GM21529 (cell line): ENCODE measurements at regions not wholly inside any gene's neighbourhood (a gene's known extent, or its start where the extent isn't known, plus 50 kb on each side); places are given as distances from the start of the nearest gene placed in this dataset.

ENCODE experiments used
- ATAC-seq: cut with Tn5 transposase; IDR thresholded peaks from one replicate; pipeline ENCODE4 v1.9.1; 2021; ENCODE audit not compliant: unreplicated experiment

GRCh38 chr20:16944745-16945144, 196.6 kb downstream of the OTOR start:
- ATAC-seq, result no peak

DNA sequence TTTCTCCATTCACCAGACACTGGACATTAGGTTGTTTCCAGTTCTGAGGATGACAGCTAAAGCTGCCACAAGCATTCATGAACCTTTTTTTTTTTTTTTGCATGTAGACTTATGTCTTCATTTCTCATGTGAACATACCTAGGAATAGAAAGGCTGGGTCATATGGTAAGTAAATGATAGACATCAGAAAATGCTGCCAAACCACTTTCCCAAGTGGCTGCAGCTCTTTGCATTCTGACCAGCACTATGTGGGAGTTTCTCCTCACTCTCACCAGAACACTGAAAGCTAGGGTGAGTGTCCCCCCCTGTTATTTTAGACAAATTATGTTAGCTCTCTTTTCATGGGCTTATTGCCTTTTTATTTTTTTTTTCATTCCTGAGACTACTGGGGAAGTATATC, 197.5 kb downstream of the OTOR start:
- ATAC-seq, result no peak

DNA sequence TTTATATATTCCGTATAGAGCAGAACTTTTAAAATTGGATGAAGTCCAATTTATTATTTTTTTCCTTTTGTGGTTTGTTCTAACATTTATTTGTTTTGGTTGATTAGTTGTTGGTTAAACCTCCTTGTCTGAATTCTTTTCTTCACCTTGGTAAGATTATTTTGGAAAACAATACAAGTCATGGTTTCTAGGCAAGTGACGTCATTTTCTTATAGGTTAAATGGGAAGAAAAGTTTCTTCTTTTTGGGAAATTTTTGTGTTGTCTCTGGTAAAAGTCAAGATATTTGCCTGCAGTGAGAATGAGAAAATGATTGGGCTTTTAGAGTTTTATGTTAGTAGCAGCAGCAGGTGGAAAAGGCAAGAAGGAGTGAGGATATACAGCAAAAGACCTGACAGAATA, 197.9 kb downstream of the OTOR start:
- no peak for ATAC-seq

- no peak for ATAC-seq
These were observed 199.3 kb downstream of the OTOR start for GRCh38 chr20:16947479-16947878.

GRCh38 chr20:16951876-16952275, 203.7 kb downstream of the OTOR start:
- ATAC-seq, result no peak

DNA sequence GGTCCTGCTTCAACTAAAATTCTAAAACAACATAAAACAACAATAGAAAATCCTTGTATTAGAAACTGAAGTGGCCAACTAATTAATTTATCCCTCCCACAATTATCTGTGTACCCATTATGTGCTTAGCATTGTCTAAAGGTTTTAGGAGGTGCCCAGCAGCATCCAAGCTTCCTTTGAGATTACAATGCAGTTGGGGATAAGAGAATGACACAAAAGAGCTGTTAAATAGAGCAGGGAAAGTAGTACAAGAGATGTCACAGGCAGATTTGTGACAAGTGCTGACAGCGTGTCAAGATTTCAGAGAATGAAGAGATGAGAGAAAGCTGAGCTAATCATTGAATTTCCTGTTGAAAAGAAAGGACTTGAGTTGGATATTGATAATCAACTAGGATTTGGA, 204.8 kb downstream of the OTOR start:
- ATAC-seq, result no peak

DNA sequence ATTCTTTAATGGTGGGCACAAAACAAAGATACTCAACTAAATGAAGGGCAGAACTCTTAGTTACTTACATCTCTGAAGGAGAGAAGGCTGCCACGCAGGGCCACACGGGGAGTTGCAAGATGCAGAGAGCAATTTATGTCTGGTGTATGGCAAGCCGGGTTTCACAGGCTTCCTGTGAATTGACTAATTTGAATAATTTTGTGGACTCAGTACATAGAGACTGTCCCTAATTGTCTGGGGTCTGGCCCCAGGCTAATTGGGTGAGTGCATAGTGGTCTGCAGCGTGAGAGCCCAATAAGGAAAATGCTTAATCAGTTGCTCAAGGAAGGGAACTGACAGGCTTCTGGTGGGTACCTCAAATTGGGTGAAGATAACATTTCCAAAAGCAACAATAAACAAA, 205.7 kb downstream of the OTOR start:
- ATAC-seq, result no peak

- no peak for ATAC-seq
These were observed 207.3 kb downstream of the OTOR start for GRCh38 chr20:16955462-16955861.

DNA sequence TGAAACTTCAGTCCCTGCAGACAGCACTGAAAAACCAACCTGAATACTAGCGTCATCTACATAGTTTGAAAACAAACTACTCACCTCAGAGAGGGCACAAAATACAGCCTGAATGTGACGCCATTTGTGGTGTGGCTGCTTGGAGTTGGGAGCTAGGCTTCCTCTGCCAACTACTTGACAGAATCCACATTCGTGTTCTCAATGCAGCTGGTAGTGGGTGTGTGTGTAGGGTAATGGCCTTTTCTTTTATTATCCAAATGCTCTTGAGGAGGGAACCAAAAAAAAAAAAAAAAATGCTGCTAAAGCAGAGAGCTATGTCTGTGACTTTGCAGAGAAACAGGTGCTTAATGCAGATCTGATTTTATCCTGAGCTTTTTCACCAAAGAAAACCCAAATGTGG, 207.8 kb downstream of the OTOR start:
- ATAC-seq, result no peak

GRCh38 chr20:16965401-16965800, 217.2 kb downstream of the OTOR start:
- no peak for ATAC-seq

GRCh38 chr20:16966276-16966880, 218.2 kb downstream of the OTOR start:
- no peak for ATAC-seq

DNA sequence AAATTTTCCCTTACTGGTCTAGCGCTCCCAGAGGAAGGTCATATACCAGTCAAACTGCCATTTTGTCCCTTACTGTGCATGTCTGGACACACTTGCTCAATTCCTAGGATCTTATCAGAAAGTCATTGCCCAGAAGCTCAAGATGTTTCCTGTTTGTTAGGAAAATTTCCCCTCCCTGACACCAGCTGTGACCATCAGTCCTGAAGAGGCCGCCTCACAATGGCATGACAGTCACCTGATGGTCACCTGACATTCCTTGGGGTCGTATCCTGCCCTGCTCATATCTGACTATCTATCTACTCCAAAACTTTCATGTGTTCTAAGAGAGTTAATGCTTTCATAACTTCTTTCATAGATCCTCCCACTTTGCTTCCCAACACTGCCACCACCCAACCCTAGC, 219.9 kb downstream of the OTOR start:
- ATAC-seq, result no peak

- ATAC-seq, result no peak
These were observed 222.6 kb downstream of the OTOR start for GRCh38 chr20:16970776-16971175.

- no peak for ATAC-seq
These were observed 226.1 kb downstream of the OTOR start for GRCh38 chr20:16974080-16974854.

GRCh38 chr20:16974855-16975162, 226.7 kb downstream of the OTOR start:
- ATAC-seq, result no peak

- no peak for ATAC-seq
These were observed 227.5 kb downstream of the OTOR start for GRCh38 chr20:16975682-16976081.

DNA sequence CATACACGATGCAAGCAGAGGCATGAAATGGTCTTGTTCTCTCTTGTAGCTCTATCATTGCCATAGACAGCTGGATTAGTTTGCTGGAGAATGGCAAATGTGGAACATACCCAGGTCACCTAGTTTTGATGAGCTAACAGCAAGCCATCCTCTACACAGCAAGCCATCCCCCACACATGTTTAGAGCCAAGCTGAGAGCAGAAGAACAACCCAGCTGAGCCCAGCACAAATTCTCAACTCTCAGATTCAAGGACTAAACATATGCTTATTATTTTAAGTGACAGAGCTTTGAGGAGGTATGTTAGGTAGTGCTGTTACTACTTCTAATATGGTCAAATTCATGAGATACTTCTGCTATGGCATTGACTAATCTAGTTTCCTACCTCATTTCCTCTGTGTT, 230.3 kb downstream of the OTOR start:
- no peak for ATAC-seq

GRCh38 chr20:16982091-16982726, 234.1 kb downstream of the OTOR start:
- ATAC-seq, result no peak

- ATAC-seq, result no peak
These were observed 236.3 kb downstream of the OTOR start for GRCh38 chr20:16984481-16984880.

GRCh38 chr20:17003170-17003870, 223.5 kb upstream of the PCSK2 start:
- ATAC-seq, result no peak

- no peak for ATAC-seq
These were observed 216.7 kb upstream of the PCSK2 start for GRCh38 chr20:17010181-17010580.
